Central memory CD8-positive, alpha-beta T cell (primary cell): ENCODE measurements at regions not wholly inside any gene's neighbourhood (a gene's known extent, or its start where the extent isn't known, plus 50 kb on each side); places are given as distances from the start of the nearest gene placed in this dataset.

Experiments
- ATAC-seq: fragments of 150-1000 bp; cut with Tn5 transposase; replicated peaks from 2 replicates; pipeline ENCODE4 v1.10.0; 2022; ENCODE audit warnings: mild to moderate bottlenecking, moderate FRiP score, moderate number of reproducible peaks; ENCODE audit not compliant: poor library complexity, severe bottlenecking; ENCODE audit errors: extremely low read depth
- DNase-seq, 2 donors: peaks; one replicate each; pipeline ENCODE4 v3.0.0; 2021; ENCODE audit warnings: low spot score in 2 of 2
- H3K27ac Mint-ChIP-seq: one replicate; pipeline ENCODE4 v1.8.0; 2022; ENCODE audit warnings: low read depth, mild to moderate bottlenecking, moderate library complexity, mixed read lengths
- H3K27me3 Mint-ChIP-seq: one replicate; pipeline ENCODE4 v1.8.0; 2022; ENCODE audit warnings: mixed read lengths
- H3K36me3 Mint-ChIP-seq: one replicate; pipeline ENCODE4 v1.8.0; 2022; ENCODE audit warnings: mild to moderate bottlenecking, moderate library complexity, mixed read lengths; ENCODE audit not compliant: insufficient read depth
- H3K4me1 Mint-ChIP-seq: one replicate; pipeline ENCODE4 v1.8.0; 2022; ENCODE audit warnings: mixed read lengths
- H3K4me3 Mint-ChIP-seq: one replicate; pipeline ENCODE4 v1.8.0; 2022; ENCODE audit warnings: mild to moderate bottlenecking, moderate library complexity, mixed read lengths
- H3K9me3 Mint-ChIP-seq: one replicate; pipeline ENCODE4 v1.8.0; 2022; ENCODE audit warnings: mixed read lengths

- ATAC-seq (no peak), DNase-seq (no peak)
- Mint-ChIP-seq H3K4me3 (no peak overlapping the region), H3K36me3 (no peaks in the 10 kb centered on the region), H3K27ac (no peak overlapping the region), H3K9me3 (no peaks in the 10 kb centered on the region), H3K4me1 (no peaks in the 10 kb centered on the region), H3K27me3 (no peaks in the 10 kb centered on the region)
Observed at GRCh38 chr7:116083796-116084195, 53.2 kb upstream of the TFEC start.

- Mint-ChIP-seq H3K4me3 (no peak overlapping the region), H3K4me1 (no peaks in the 10 kb centered on the region), H3K9me3 (no peaks in the 10 kb centered on the region), H3K36me3 (no peaks in the 10 kb centered on the region), H3K27ac (no peak overlapping the region), H3K27me3 (no peaks in the 10 kb centered on the region)
- DNase-seq = no peak
- ATAC-seq = no peak
Observed at GRCh38 chr7:116086547-116087045, 56.0 kb upstream of the TFEC start.

- Mint-ChIP-seq H3K4me3 (no peak overlapping the region), H3K9me3 (no peaks in the 10 kb centered on the region), H3K27ac (no peak overlapping the region), H3K36me3 (no peaks in the 10 kb centered on the region), H3K27me3 (no peaks in the 10 kb centered on the region), H3K4me1 (no peaks in the 10 kb centered on the region)
- DNase-seq (no peak), ATAC-seq (no peak)
Observed at GRCh38 chr7:116087291-116087690, 56.7 kb upstream of the TFEC start.

- no peaks in the 10 kb centered on the region for H3K27me3 Mint-ChIP-seq
- H3K27ac Mint-ChIP-seq = no peak overlapping the region
- no peak for ATAC-seq
Observed at GRCh38 chr7:116087984-116088383, 57.4 kb upstream of the TFEC start.

GRCh38 chr7:116089293-116089692 is 58.7 kb upstream of the TFEC start:
- Mint-ChIP-seq H3K27ac (no peak overlapping the region), H3K4me3 (no peak overlapping the region), H3K36me3 (no peaks in the 10 kb centered on the region), H3K4me1 (no peaks in the 10 kb centered on the region), H3K27me3 (no peaks in the 10 kb centered on the region), H3K9me3 (no peaks in the 10 kb centered on the region)
- ATAC-seq (no peak), DNase-seq (no peak)

More at GRCh38 chr7:116087984-116088383, 57.4 kb upstream of the TFEC start:
- Mint-ChIP-seq H3K36me3 (no peaks in the 10 kb centered on the region), H3K9me3 (no peaks in the 10 kb centered on the region), H3K4me1 (no peaks in the 10 kb centered on the region), H3K4me3 (no peak overlapping the region)
- no peak for DNase-seq

- Mint-ChIP-seq H3K4me3 (no peak overlapping the region), H3K27me3 (no peaks in the 10 kb centered on the region), H3K9me3 (no peaks in the 10 kb centered on the region), H3K27ac (no peak overlapping the region), H3K36me3 (no peaks in the 10 kb centered on the region), H3K4me1 (no peaks in the 10 kb centered on the region)
- no peak for DNase-seq
- ATAC-seq = no peak
Observed at GRCh38 chr7:116093516-116094301, 63.1 kb upstream of the TFEC start.

- Mint-ChIP-seq H3K9me3 (no peaks in the 10 kb centered on the region), H3K36me3 (no peaks in the 10 kb centered on the region), H3K27me3 (no peaks in the 10 kb centered on the region), H3K27ac (no peak overlapping the region), H3K4me3 (no peak overlapping the region), H3K4me1 (no peaks in the 10 kb centered on the region)
- DNase-seq (no peak), ATAC-seq (no peak)
Observed at GRCh38 chr7:116095396-116095795, 64.8 kb upstream of the TFEC start.

GRCh38 chr7:116097365-116098009 is 66.9 kb upstream of the TFEC start:
- H3K9me3 Mint-ChIP-seq = no peaks in the 10 kb centered on the region
- DNase-seq = no peak
- H3K27me3 Mint-ChIP-seq = peaks cover 7% of the 10 kb centered on the region
- H3K4me1 Mint-ChIP-seq = no peaks in the 10 kb centered on the region
- no peaks in the 10 kb centered on the region for H3K36me3 Mint-ChIP-seq
- no peak overlapping the region for H3K27ac Mint-ChIP-seq
- no peak for ATAC-seq
- H3K4me3 Mint-ChIP-seq = no peak overlapping the region

GRCh38 chr7:116098175-116098574 is 67.6 kb upstream of the TFEC start:
- H3K9me3 Mint-ChIP-seq = no peaks in the 10 kb centered on the region
- DNase-seq (no peak), ATAC-seq (no peak)
- H3K4me1 Mint-ChIP-seq = no peaks in the 10 kb centered on the region
- H3K27me3 Mint-ChIP-seq = peaks cover 14% of the 10 kb centered on the region
- H3K36me3 Mint-ChIP-seq = no peaks in the 10 kb centered on the region
- no peak overlapping the region for H3K4me3 Mint-ChIP-seq
- no peak overlapping the region for H3K27ac Mint-ChIP-seq

- ATAC-seq = no peak
- no peaks in the 10 kb centered on the region for H3K36me3 Mint-ChIP-seq
- no peak overlapping the region for H3K27ac Mint-ChIP-seq
- no peak for DNase-seq
- H3K4me1 Mint-ChIP-seq = no peaks in the 10 kb centered on the region
- no peak overlapping the region for H3K4me3 Mint-ChIP-seq
- peaks cover 25% of the 10 kb centered on the region for H3K27me3 Mint-ChIP-seq
- H3K9me3 Mint-ChIP-seq = no peaks in the 10 kb centered on the region
Observed at GRCh38 chr7:116100626-116101025, 70.1 kb upstream of the TFEC start.

- no peak for DNase-seq
Observed at GRCh38 chr7:116101704-116102103, 71.1 kb upstream of the TFEC start.

GRCh38 chr7:116111475-116111874 is 80.9 kb upstream of the TFEC start:
- ATAC-seq = no peak
- no peak for DNase-seq
- H3K4me1 Mint-ChIP-seq = no peaks in the 10 kb centered on the region
- no peak overlapping the region for H3K4me3 Mint-ChIP-seq
- no peaks in the 10 kb centered on the region for H3K36me3 Mint-ChIP-seq
- H3K9me3 Mint-ChIP-seq = no peaks in the 10 kb centered on the region
- H3K27me3 Mint-ChIP-seq = peaks cover 22% of the 10 kb centered on the region
- no peak overlapping the region for H3K27ac Mint-ChIP-seq

More at GRCh38 chr7:116101704-116102103, 71.1 kb upstream of the TFEC start:
- Mint-ChIP-seq H3K9me3 (no peaks in the 10 kb centered on the region), H3K36me3 (no peaks in the 10 kb centered on the region), H3K27me3 (peaks cover 28% of the 10 kb centered on the region), H3K4me3 (no peak overlapping the region), H3K4me1 (no peaks in the 10 kb centered on the region), H3K27ac (no peak overlapping the region)
- ATAC-seq = no peak

- Mint-ChIP-seq H3K9me3 (no peaks in the 10 kb centered on the region), H3K36me3 (no peaks in the 10 kb centered on the region), H3K27me3 (peaks cover 25% of the 10 kb centered on the region), H3K4me1 (no peaks in the 10 kb centered on the region), H3K27ac (no peak overlapping the region), H3K4me3 (no peak overlapping the region)
- ATAC-seq (no peak), DNase-seq (no peak)
Observed at GRCh38 chr7:116113310-116113709, 82.7 kb upstream of the TFEC start.
